Peyer's patch (tissue), 4 donors: ENCODE measurements at regions not wholly inside any gene's neighbourhood (a gene's known extent, or its start where the extent isn't known, plus 50 kb on each side); places are given as distances from the start of the nearest gene placed in this dataset.

Source experiments
- CTCF ChIP-seq, 6 experiments: fragments of 450-650 bp in 4 of 6; fragments of 200-600 bp in 2 of 6; sonication (generic) in 1 of 6; IDR thresholded peaks; one replicate each; pipeline ENCODE4 v1.5.1; 2017 to 2019; ENCODE audit warnings: antibody characterized with exemption in 6 of 6, mild to moderate bottlenecking in 3 of 6, moderate library complexity in 1 of 6
- POLR2A ChIP-seq, 2 donors: fragments of 450-650 bp; IDR thresholded peaks; one replicate each; pipeline ENCODE4 v1.5.1; 2017; ENCODE audit warnings: antibody characterized with exemption in 2 of 2, mild to moderate bottlenecking in 2 of 2, moderate library complexity in 2 of 2

GRCh38 chr6:56356426-56356825, 109.0 kb upstream of the COL21A1 start:
- TF ChIP-seq CTCF (IDR thresholded peaks at IDR 0.05) (no peak), POLR2A (IDR thresholded peaks at IDR 0.05) (no peak)
